ENCODE measurements at regions not wholly inside any gene's neighbourhood (a gene's known extent, or its start where the extent isn't known, plus 50 kb on each side); places are given as distances from the start of the nearest gene placed in this dataset.

DNA sequence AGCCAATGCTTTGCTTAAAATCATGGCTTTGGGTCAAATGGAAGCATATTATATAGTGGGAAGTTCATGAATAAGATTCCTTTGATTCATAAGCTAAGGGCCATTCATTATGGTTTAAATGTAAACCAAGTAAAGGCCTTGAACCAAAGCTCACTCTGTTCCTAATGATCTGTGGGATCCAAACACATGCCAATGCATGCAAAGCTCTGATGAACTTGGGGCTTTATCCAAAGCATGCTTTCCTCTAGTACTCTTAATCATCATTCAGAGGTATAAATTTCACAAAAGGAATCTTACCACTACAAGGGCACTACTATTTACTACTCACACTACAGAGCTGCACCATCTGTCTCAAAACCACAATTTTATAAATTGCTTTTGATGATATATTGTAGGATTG lies 102.8 kb upstream of the RBMS1 start:
- TF ChIP-seq, protein P1, sequence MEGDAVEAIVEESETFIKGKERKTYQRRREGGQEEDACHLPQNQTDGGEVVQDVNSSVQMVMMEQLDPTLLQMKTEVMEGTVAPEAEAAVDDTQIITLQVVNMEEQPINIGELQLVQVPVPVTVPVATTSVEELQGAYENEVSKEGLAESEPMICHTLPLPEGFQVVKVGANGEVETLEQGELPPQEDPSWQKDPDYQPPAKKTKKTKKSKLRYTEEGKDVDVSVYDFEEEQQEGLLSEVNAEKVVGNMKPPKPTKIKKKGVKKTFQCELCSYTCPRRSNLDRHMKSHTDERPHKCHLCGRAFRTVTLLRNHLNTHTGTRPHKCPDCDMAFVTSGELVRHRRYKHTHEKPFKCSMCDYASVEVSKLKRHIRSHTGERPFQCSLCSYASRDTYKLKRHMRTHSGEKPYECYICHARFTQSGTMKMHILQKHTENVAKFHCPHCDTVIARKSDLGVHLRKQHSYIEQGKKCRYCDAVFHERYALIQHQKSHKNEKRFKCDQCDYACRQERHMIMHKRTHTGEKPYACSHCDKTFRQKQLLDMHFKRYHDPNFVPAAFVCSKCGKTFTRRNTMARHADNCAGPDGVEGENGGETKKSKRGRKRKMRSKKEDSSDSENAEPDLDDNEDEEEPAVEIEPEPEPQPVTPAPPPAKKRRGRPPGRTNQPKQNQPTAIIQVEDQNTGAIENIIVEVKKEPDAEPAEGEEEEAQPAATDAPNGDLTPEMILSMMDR (IDR thresholded peaks at IDR 0.05) = no peak
- no peak for TF ChIP-seq ATF1 (CRISPR knock-in tag; IDR thresholded peaks at IDR 0.05)
